HG02943 (cell line): ENCODE measurements at regions not wholly inside any gene's neighbourhood (a gene's known extent, or its start where the extent isn't known, plus 50 kb on each side); places are given as distances from the start of the nearest gene placed in this dataset.

ENCODE experiments used
- ATAC-seq: cut with Tn5 transposase; IDR thresholded peaks from one replicate; pipeline ENCODE4 v1.9.1; 2021; ENCODE audit warnings: mild to moderate bottlenecking, low read depth, moderate library complexity; ENCODE audit not compliant: unreplicated experiment

GRCh38 chr15:45743426-45744235, 108.8 kb downstream of the SQOR start:
- no peak for ATAC-seq

- ATAC-seq, result no peak
Observed at GRCh38 chr15:45744236-45744589, 109.4 kb downstream of the SQOR start.

GRCh38 chr15:45747426-45747825, 112.6 kb downstream of the SQOR start:
- ATAC-seq, result no peak

- ATAC-seq, result no peak
Observed at GRCh38 chr15:45751629-45752028, 116.8 kb downstream of the SQOR start.

GRCh38 chr15:45759936-45760335, 125.1 kb downstream of the SQOR start:
- no peak for ATAC-seq

- no peak for ATAC-seq
Observed at GRCh38 chr15:45762726-45763125, 127.9 kb downstream of the SQOR start.

GRCh38 chr15:45763170-45763869, 128.5 kb downstream of the SQOR start:
- ATAC-seq, result no peak

GRCh38 chr15:45773149-45773548, 138.3 kb downstream of the SQOR start:
- ATAC-seq, result no peak

GRCh38 chr15:45776772-45777171, 141.9 kb downstream of the SQOR start:
- no peak for ATAC-seq

GRCh38 chr15:45777781-45778180, 143.0 kb downstream of the SQOR start:
- no peak for ATAC-seq

- ATAC-seq, result no peak
Observed at GRCh38 chr15:45780352-45780751, 145.5 kb downstream of the SQOR start.

- ATAC-seq, result no peak
Observed at GRCh38 chr15:45784656-45785055, 149.8 kb downstream of the SQOR start.

- ATAC-seq, result no peak
Observed at GRCh38 chr15:45785897-45786296, 151.1 kb downstream of the SQOR start.

GRCh38 chr15:45790325-45790943, 155.6 kb downstream of the SQOR start:
- no peak for ATAC-seq

GRCh38 chr15:45794304-45794703, 159.5 kb downstream of the SQOR start:
- ATAC-seq, result peak; percentile 49

GRCh38 chr15:45794712-45795439, 160.0 kb downstream of the SQOR start:
- peak; percentile 62 for ATAC-seq

- ATAC-seq, result no peak
Observed at GRCh38 chr15:45795440-45796069, 160.7 kb downstream of the SQOR start.

- no peak for ATAC-seq
Observed at GRCh38 chr15:45796433-45796832, 161.6 kb downstream of the SQOR start.

- ATAC-seq, result peak; percentile 44
Observed at GRCh38 chr15:45799508-45799907, 164.7 kb downstream of the SQOR start.

- ATAC-seq, result no peak
Observed at GRCh38 chr15:45801543-45801942, 166.7 kb downstream of the SQOR start.
